GM19043 (cell line): ENCODE measurements at regions not wholly inside any gene's neighbourhood (a gene's known extent, or its start where the extent isn't known, plus 50 kb on each side); places are given as distances from the start of the nearest gene placed in this dataset.

Experiments used
- ATAC-seq: cut with Tn5 transposase; IDR thresholded peaks from one replicate; pipeline ENCODE4 v1.9.1; 2021; ENCODE audit warnings: low read depth; ENCODE audit not compliant: unreplicated experiment

DNA sequence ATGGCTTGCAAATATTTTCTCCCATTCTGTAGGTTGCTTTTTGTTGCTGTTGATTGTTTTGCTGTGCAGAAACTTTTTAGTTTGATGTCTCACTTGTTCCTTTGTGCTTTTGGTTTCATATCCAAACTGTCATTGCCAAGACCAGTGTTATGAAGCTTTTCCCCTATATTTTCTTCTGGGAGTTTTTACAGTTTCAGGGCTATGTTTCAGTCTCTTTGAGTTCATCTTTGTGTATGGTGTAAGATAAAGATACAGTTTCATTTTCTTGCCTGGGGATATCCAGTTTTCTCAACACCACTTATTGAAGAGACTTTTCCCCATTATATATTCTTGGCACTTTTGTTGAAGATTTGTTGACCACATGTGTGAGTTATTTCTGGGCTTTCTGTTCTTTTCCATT lies 139.9 kb downstream of the MRPL57 start:
- no peak for ATAC-seq

DNA sequence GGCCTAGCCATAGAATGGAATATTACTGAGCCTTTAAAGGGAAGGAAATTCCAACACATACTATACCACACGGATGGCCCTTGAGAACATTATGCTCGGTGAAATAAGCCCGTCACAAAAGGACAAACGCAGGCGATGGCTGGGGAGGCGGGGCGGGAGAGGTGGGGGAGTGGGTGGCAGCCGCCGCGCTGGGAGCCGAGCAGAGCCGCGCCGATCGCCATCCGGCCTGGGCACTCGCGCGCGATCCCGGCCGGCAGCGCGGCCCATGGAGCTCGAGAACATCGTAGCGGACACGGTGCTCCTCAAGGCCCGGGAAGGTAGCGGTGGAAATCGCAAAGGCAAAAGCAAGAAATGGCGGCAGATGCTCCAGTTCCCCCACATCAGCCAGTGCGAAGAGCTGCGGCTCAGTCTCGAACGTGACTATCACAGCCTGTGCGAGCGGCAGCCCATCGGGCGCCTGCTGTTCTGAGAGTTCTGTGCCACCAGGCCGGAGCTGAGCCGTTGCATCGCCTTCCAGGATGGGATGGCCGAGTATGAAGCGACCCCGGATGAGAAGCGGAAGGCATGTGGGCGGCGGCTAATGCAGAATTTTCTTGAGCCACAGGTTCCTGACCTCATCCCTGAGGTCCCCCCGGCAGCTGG lies 140.1 kb downstream of the ZDHHC20 start:
- no peak for ATAC-seq

GRCh38 chr13:21319869-21320641 lies 139.0 kb downstream of the ZDHHC20 start:
- no peak for ATAC-seq

- ATAC-seq = no peak
These were observed 138.5 kb downstream of the ZDHHC20 start for GRCh38 chr13:21320642-21321034.

DNA sequence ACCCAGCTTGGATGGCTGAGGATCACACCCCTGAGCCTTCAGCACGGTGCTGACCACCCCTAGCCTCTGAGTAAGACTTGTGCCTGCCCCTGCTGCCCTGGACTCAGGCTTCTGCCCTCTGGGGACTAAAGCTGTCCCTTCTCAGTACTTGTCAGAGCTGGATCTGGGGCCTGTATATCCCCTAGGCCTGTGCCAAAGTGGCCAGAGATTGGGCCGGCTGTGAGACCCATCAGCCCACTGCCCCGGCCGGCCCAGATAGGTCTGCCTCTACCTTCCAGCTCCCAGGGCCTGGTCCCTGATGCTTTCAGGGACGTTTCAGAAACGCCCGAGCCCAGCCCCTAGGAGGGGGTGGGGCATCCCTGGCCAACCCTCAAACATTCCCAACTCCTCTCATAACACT lies 137.8 kb downstream of the ZDHHC20 start:
- no peak for ATAC-seq

GRCh38 chr13:21322327-21322965 lies 136.7 kb downstream of the ZDHHC20 start:
- no peak for ATAC-seq
